ENCODE measurements at regions not wholly inside any gene's neighbourhood (a gene's known extent, or its start where the extent isn't known, plus 50 kb on each side); places are given as distances from the start of the nearest gene placed in this dataset.

DNA sequence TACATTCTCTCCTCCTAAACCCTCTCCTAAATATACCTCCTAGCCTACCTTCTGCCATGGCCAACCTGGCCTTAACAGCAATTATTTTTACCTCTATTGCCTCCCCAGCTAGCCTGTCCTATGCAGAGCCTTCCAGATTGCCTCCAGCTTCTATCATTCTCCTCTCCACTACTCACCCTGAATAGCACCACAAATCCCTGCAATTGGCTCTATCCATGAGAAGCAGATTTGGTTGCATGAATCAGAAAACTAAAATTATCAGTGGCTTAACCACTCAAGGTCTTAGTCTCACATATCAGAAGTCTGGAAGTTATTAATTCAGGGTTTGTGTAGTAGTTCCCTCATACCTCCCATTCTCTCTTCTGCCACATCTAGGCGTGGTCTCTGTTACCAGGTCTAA is 120.3 kb upstream of the CACUL1 start:
- TF ChIP-seq CTCF (IDR thresholded peaks at IDR 0.05) (no peak), POLR2A (IDR thresholded peaks at IDR 0.05) (no peak)
